ENCODE measurements at regions not wholly inside any gene's neighbourhood (a gene's known extent, or its start where the extent isn't known, plus 50 kb on each side); places are given as distances from the start of the nearest gene placed in this dataset.

DNA sequence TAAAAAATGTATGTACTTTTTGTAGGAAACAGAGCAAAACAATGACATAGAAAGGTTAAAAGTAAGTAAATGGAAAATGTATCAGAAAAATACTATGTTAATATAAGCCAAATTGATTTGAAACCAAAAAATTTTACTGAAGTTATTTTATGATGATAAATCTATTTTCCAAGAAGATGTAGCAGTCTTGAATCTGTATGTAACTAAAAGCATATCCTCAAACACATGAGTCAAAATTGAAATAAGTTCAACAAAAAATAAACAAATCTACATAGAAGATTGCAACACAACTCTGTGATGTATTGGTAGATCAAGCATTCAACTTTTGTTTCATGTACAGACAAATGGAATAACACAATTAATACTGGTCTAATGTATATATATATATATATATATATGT, 450.0 kb downstream of the SPRY1 start:
- H3K36me3 ChIP-seq, result no peaks in the 10 kb centered on the region
- intact Hi-C loops (cut with DNase I), result no loop called here
- ATAC-seq, result no peak
- H3K27ac ChIP-seq, result no peak overlapping the region
- H3K9me3 ChIP-seq, result no peaks in the 10 kb centered on the region
- no peaks in the 10 kb centered on the region for H3K27me3 ChIP-seq
- H3K4me3 ChIP-seq, result no peak overlapping the region
- no peak for DNase-seq
- H3K4me1 ChIP-seq, result no peaks in the 10 kb centered on the region
- TF ChIP-seq, protein P1, sequence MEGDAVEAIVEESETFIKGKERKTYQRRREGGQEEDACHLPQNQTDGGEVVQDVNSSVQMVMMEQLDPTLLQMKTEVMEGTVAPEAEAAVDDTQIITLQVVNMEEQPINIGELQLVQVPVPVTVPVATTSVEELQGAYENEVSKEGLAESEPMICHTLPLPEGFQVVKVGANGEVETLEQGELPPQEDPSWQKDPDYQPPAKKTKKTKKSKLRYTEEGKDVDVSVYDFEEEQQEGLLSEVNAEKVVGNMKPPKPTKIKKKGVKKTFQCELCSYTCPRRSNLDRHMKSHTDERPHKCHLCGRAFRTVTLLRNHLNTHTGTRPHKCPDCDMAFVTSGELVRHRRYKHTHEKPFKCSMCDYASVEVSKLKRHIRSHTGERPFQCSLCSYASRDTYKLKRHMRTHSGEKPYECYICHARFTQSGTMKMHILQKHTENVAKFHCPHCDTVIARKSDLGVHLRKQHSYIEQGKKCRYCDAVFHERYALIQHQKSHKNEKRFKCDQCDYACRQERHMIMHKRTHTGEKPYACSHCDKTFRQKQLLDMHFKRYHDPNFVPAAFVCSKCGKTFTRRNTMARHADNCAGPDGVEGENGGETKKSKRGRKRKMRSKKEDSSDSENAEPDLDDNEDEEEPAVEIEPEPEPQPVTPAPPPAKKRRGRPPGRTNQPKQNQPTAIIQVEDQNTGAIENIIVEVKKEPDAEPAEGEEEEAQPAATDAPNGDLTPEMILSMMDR (IDR thresholded peaks at IDR 0.05), result no peak

GRCh38 chr4:123848606-123849005, 452.0 kb downstream of the SPRY1 start:
- no peak overlapping the region for H3K4me3 ChIP-seq
- H3K27ac ChIP-seq, result no peak overlapping the region
- no peaks in the 10 kb centered on the region for H3K9me3 ChIP-seq
- no peaks in the 10 kb centered on the region for H3K4me1 ChIP-seq
- intact Hi-C loops (cut with DNase I), result no loop called here
- no peaks in the 10 kb centered on the region for H3K27me3 ChIP-seq
- ATAC-seq (no peak), DNase-seq (no peak)
- TF ChIP-seq, protein P1 (IDR thresholded peaks at IDR 0.05), result no peak
- no peaks in the 10 kb centered on the region for H3K36me3 ChIP-seq

GRCh38 chr4:123849495-123849894, 452.9 kb downstream of the SPRY1 start:
- H3K36me3 ChIP-seq, result no peaks in the 10 kb centered on the region
- no peak for ATAC-seq
- intact Hi-C loops (cut with DNase I), result no loop called here

GRCh38 chr4:123851521-123851920, 454.9 kb downstream of the SPRY1 start:
- H3K4me1 ChIP-seq, result peaks cover under 1% of the 10 kb centered on the region
- H3K9me3 ChIP-seq, result no peaks in the 10 kb centered on the region
- no peaks in the 10 kb centered on the region for H3K36me3 ChIP-seq
- H3K27ac ChIP-seq, result no peak overlapping the region
- ATAC-seq (no peak), DNase-seq (no peak)
- no peaks in the 10 kb centered on the region for H3K27me3 ChIP-seq
- TF ChIP-seq, protein P1 (IDR thresholded peaks at IDR 0.05), result no peak
- intact Hi-C loops (cut with DNase I), result no loop called here
- H3K4me3 ChIP-seq, result no peak overlapping the region

More at GRCh38 chr4:123849495-123849894, 452.9 kb downstream of the SPRY1 start:
- no peak for DNase-seq
- H3K4me3 ChIP-seq, result no peak overlapping the region
- H3K27me3 ChIP-seq, result no peaks in the 10 kb centered on the region
- H3K9me3 ChIP-seq, result no peaks in the 10 kb centered on the region
- TF ChIP-seq, protein P1 (IDR thresholded peaks at IDR 0.05), result no peak
- H3K4me1 ChIP-seq, result no peaks in the 10 kb centered on the region
- H3K27ac ChIP-seq, result no peak overlapping the region

GRCh38 chr4:123853651-123854050, 457.1 kb downstream of the SPRY1 start:
- Histone ChIP-seq H3K36me3 (no peaks in the 10 kb centered on the region), H3K4me3 (no peak overlapping the region), H3K27me3 (no peaks in the 10 kb centered on the region), H3K27ac (no peak overlapping the region), H3K9me3 (no peaks in the 10 kb centered on the region), H3K4me1 (peaks cover 20% of the 10 kb centered on the region)
- DNase-seq (no peak), ATAC-seq (no peak)
- TF ChIP-seq, protein P1 (IDR thresholded peaks at IDR 0.05), result no peak
- intact Hi-C loops (cut with DNase I), result no loop called here
